IMR-90 (cell line): ENCODE measurements at regions not wholly inside any gene's neighbourhood (a gene's known extent, or its start where the extent isn't known, plus 50 kb on each side); places are given as distances from the start of the nearest gene placed in this dataset.

ENCODE experiments used
- ATAC-seq: fragments of 200-7000 bp; cut with Tn5 transposase; 2 replicates; pipeline ENCODE4 v1.9.1; 2020; ENCODE audit warnings: low read depth, mild to moderate bottlenecking, moderate library complexity
- BruUV-seq: library from RNA; stranded (reverse); fragments of 400-500 nt; replicated peaks from 2 replicates; lab custom pipeline; 2021; lab: Mats Ljungman, UMichigan
- CTCF ChIA-PET: fragments of 300-600 bp; formaldehyde crosslinking; extraction: SDS; loops from one replicate; lab custom pipeline; 2021; ENCODE audit warnings: antibody characterized with exemption; lab: Yijun Ruan, JAX
- POLR2A ChIA-PET: fragments of 300-600 bp; sonication (Branson Sonifier 250); formaldehyde crosslinking; loops from one replicate; lab custom pipeline; 2022; ENCODE audit warnings: antibody characterized with exemption; ENCODE audit not compliant: unreplicated experiment; lab: Charles Lee
- DNase-seq: peaks from one replicate; pipeline ENCODE4 v3.0.0; 2013
- H2AFZ ChIP-seq: replicated peaks from 2 replicates; pipeline ENCODE3; 2013; ENCODE audit warnings: low read length, mild to moderate bottlenecking; ENCODE audit not compliant: poor library complexity
- H2AK5ac ChIP-seq: 2 replicates; pipeline ENCODE4 v1.6.1; 2013; ENCODE audit warnings: low read depth, low read length, inconsistent platforms
- H2AK9ac ChIP-seq: replicated peaks from 2 replicates; pipeline ENCODE3; 2013; ENCODE audit warnings: mild to moderate bottlenecking, low read depth, low read length, moderate library complexity; ENCODE audit not compliant: poor library complexity
- H2BK120ac ChIP-seq: 2 replicates; pipeline ENCODE4 v1.6.1; 2013; ENCODE audit warnings: low read depth, low read length, inconsistent platforms
- H2BK15ac ChIP-seq: 3 replicates; pipeline ENCODE4 v1.6.1; 2013; ENCODE audit warnings: low read depth, low read length, inconsistent platforms
- H2BK20ac ChIP-seq: 2 replicates; pipeline ENCODE4 v1.6.1; 2013; ENCODE audit warnings: low read depth, mild to moderate bottlenecking, inconsistent platforms, low read length, moderate library complexity
- H2BK5ac ChIP-seq: 2 replicates; pipeline ENCODE4 v1.6.1; 2013; ENCODE audit warnings: mild to moderate bottlenecking, low read depth, low read length, inconsistent platforms; ENCODE audit not compliant: poor library complexity, severe bottlenecking
- H3K14ac ChIP-seq: replicated peaks from 2 replicates; pipeline ENCODE4 v1.6.1; 2013; ENCODE audit warnings: low read depth, low read length, inconsistent platforms
- H3K18ac ChIP-seq: 2 replicates; pipeline ENCODE4 v1.6.1; 2013; ENCODE audit warnings: low read depth, low read length, control low read depth
- H3K23ac ChIP-seq: 2 replicates; pipeline ENCODE4 v1.6.1; 2013; ENCODE audit warnings: low read depth, low read length, inconsistent platforms
- H3K27ac ChIP-seq: 2 replicates; pipeline ENCODE4 v1.5.1; 2013; ENCODE audit warnings: mild to moderate bottlenecking, control low read depth, low read length; ENCODE audit not compliant: insufficient read depth
- H3K27me3 ChIP-seq: 2 replicates; pipeline ENCODE4 v1.6.1; 2013; ENCODE audit warnings: low read length; ENCODE audit not compliant: control insufficient read depth, insufficient read depth
- H3K36me3 ChIP-seq: 2 replicates; pipeline ENCODE4 v1.6.1; 2013; ENCODE audit warnings: low read length, mixed read lengths; ENCODE audit not compliant: control insufficient read depth, insufficient read depth
- H3K4ac ChIP-seq: 2 replicates; pipeline ENCODE4 v1.6.1; 2013; ENCODE audit warnings: low read depth, low read length, inconsistent platforms
- H3K4me1 ChIP-seq: 2 replicates; pipeline ENCODE4 v1.6.1; 2013; ENCODE audit warnings: low read length, mixed read lengths; ENCODE audit not compliant: control insufficient read depth, insufficient read depth
- H3K4me2 ChIP-seq: 2 replicates; pipeline ENCODE4 v1.6.1; 2013; ENCODE audit warnings: low read depth, mild to moderate bottlenecking, control low read depth, low read length, moderate library complexity
- H3K4me3 ChIP-seq: 2 replicates; pipeline ENCODE4 v1.5.1; 2013; ENCODE audit warnings: low read depth, mild to moderate bottlenecking, control low read depth, low read length, moderate library complexity; ENCODE audit not compliant: insufficient read depth
- H3K56ac ChIP-seq: 2 replicates; pipeline ENCODE4 v1.6.1; 2013; ENCODE audit warnings: low read length, inconsistent platforms; ENCODE audit not compliant: insufficient read depth; ENCODE audit errors: extremely low read depth
- H3K79me1 ChIP-seq, 2 experiments: 2 replicates each; pipeline ENCODE4 v1.6.1; 2013; ENCODE audit warnings: low read length in 2 of 2, inconsistent platforms in 1 of 2, low read depth in 1 of 2
- H3K9ac ChIP-seq: 2 replicates; pipeline ENCODE4 v1.6.1; 2013; ENCODE audit warnings: low read depth, low read length, control low read depth
- H3K9me1 ChIP-seq: 2 replicates; pipeline ENCODE4 v1.6.1; 2013; ENCODE audit warnings: low read length, inconsistent platforms; ENCODE audit not compliant: insufficient read depth
- H3K9me3 ChIP-seq: 2 replicates; pipeline ENCODE4 v1.6.1; 2013; ENCODE audit warnings: low read length; ENCODE audit not compliant: control insufficient read depth, insufficient read depth
- H4K20me1 ChIP-seq: 2 replicates; pipeline ENCODE4 v1.6.1; 2013; ENCODE audit warnings: low read length, inconsistent platforms; ENCODE audit not compliant: insufficient read depth
- H4K5ac ChIP-seq: 2 replicates; pipeline ENCODE4 v1.6.1; 2013; ENCODE audit warnings: mild to moderate bottlenecking, low read depth, low read length, control low read depth
- H4K8ac ChIP-seq, 2 experiments: 2 replicates each; pipeline ENCODE4 v1.6.1; 2013; ENCODE audit warnings: low read depth in 2 of 2, low read length in 2 of 2, control low read depth in 1 of 2, inconsistent platforms in 1 of 2
- H4K91ac ChIP-seq: 2 replicates; pipeline ENCODE4 v1.6.1; 2013; ENCODE audit warnings: low read depth, low read length, inconsistent platforms; ENCODE audit not compliant: insufficient read depth
- POLR2A ChIP-seq: IDR thresholded peaks from 2 replicates; pipeline ENCODE4 v1.6.1; 2012; ENCODE audit warnings: mild to moderate bottlenecking, low read depth, low read length
- whole genome bisulfite sequencing, 2 experiments: methylation state at CpG; one replicate each; pipeline versions ENCODE4 v1.1.5 to v1.1.7; 2013; ENCODE audit warnings: missing lambda C conversion rate in 2 of 2; ENCODE audit not compliant: insufficient read length in 1 of 2; ENCODE audit errors: extremely low coverage in 2 of 2; 5-methylcytosine and 5-hydroxymethylcytosine counted together
- dilution Hi-C: fragments of 300-500 bp; cut with HindIII; formaldehyde crosslinking; loops from one replicate; pipeline ENCODE4 v1.14.3; 2018; ENCODE audit warnings: low sequenced_read_pairs; ENCODE audit not compliant: unreplicated experiment
- in situ Hi-C: fragments of 300-500 bp; cut with MboI; formaldehyde crosslinking; loops from 3 replicates; pipeline ENCODE4 v1.14.3; 2019; ENCODE audit warnings: low sequenced_read_pairs, inconsistent platforms, mixed read lengths
- intact Hi-C: fragments of 100-400 bp; cut with micrococcal nuclease; formaldehyde crosslinking; loops from 2 replicates; pipeline ENCODE4 v1.10.0; 2022

DNA sequence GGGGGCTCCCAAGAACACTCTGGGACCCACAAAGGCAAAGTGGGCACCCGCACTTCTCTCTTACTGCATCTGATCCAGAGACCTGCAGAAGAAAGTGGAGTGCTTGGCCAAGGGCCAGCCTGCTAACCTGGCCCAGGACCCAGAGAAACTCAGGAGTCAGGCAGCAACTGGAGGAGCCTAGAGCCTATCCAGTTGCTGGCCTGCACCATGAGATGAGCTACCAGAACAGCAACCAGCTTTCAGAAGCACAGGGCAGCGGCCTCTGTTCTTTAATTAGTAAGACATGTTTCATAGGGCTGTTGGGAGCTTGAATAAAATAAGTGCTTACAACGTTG lies 298.3 kb downstream of the GADD45G start:
- Histone ChIP-seq H2BK20ac (no peak overlapping the region), H4K5ac (no peak overlapping the region), H3K4me1 (no peaks in the 10 kb centered on the region), H4K91ac (no peak overlapping the region), H3K36me3 (no peaks in the 10 kb centered on the region), H3K9me3 (no peaks in the 10 kb centered on the region), H3K4me3 (no peak overlapping the region), H3K27me3 (no peaks in the 10 kb centered on the region; the same call in 1 of the 2 replicates), H3K9me1 (no peaks in the 10 kb centered on the region), H4K20me1 (no peaks in the 10 kb centered on the region), H2AK9ac (no peak overlapping the region), H3K9ac (no peak overlapping the region), H3K79me1 (no peaks in the 10 kb centered on the region), H2AK5ac (no peak overlapping the region), H3K27ac (no peak overlapping the region), H3K18ac (no peak overlapping the region), H2BK15ac (no peak overlapping the region), H3K23ac (no peak overlapping the region), H3K4ac (no peak overlapping the region), H2BK5ac (no peak overlapping the region), H2BK120ac (no peak overlapping the region), H3K14ac (no peak overlapping the region), H4K8ac (no peak overlapping the region), H3K56ac (no peak overlapping the region), H3K4me2 (no peak overlapping the region), H2AFZ (no peak overlapping the region)
- TF ChIP-seq POLR2A, result no peak
- intact Hi-C loops (no loop called here), in situ Hi-C loops (no loop called here), dilution Hi-C loops (no loop called here)
- CTCF ChIA-PET, result no interaction called here
- BruUV-seq, result no TSS peak
- DNase-seq, result no peak
- no peak for ATAC-seq
- no CpG with 5 or more reads among the region's 3 CpGs for whole genome bisulfite sequencing, 2 experiments
- POLR2A ChIA-PET, result no interaction called here
